Natural killer cell (primary cell): ENCODE measurements at regions not wholly inside any gene's neighbourhood (a gene's known extent, or its start where the extent isn't known, plus 50 kb on each side); places are given as distances from the start of the nearest gene placed in this dataset.

Experiments used
- ATAC-seq, 3 donors: fragments of 150-1000 bp in 2 of 3; fragments of 200-7000 bp in 1 of 3; cut with Tn5 transposase; 1 replicate in 1 of 3; 2 replicates in 2 of 3; pipeline ENCODE4 v1.10.0; 2021; ENCODE audit warnings: mild to moderate bottlenecking in 2 of 3, moderate library complexity in 2 of 3
- DNase-seq, 2 donors: peaks; one replicate each; pipeline versions ENCODE4 v3.0.0 to v3.0.0-alpha.2; 2013 to 2021; ENCODE audit warnings: mixed read lengths in 1 of 2
- H3K27ac ChIP-seq: one replicate; pipeline ENCODE4 v1.5.1; 2013; ENCODE audit warnings: mild to moderate bottlenecking, low read length
- H3K27me3 ChIP-seq: one replicate; pipeline ENCODE4 v1.6.1; 2013; ENCODE audit warnings: low read length; ENCODE audit not compliant: control insufficient read depth, insufficient read depth
- H3K36me3 ChIP-seq: one replicate; pipeline ENCODE4 v1.6.1; 2013; ENCODE audit warnings: low read length; ENCODE audit not compliant: control insufficient read depth, insufficient read depth
- H3K4me1 ChIP-seq: one replicate; pipeline ENCODE4 v1.6.1; 2013; ENCODE audit warnings: low read length; ENCODE audit not compliant: control insufficient read depth, insufficient read depth
- H3K4me3 ChIP-seq: one replicate; pipeline ENCODE4 v1.5.1; 2013; ENCODE audit warnings: low read length
- H3K9me3 ChIP-seq: one replicate; pipeline ENCODE4 v1.6.1; 2013; ENCODE audit warnings: low read length; ENCODE audit not compliant: control insufficient read depth, insufficient read depth
- H3K27ac Mint-ChIP-seq, 2 donors: one replicate each; pipeline ENCODE4 v1.8.0; 2022; ENCODE audit warnings: mild to moderate bottlenecking in 2 of 2, mixed read lengths in 2 of 2, moderate library complexity in 1 of 2
- H3K27me3 Mint-ChIP-seq, 2 donors: one replicate each; pipeline ENCODE4 v1.8.0; 2022; ENCODE audit warnings: low read depth in 2 of 2, mixed read lengths in 2 of 2
- H3K36me3 Mint-ChIP-seq: one replicate; pipeline ENCODE4 v1.8.0; 2022; ENCODE audit warnings: mixed read lengths
- H3K4me1 Mint-ChIP-seq, 2 donors: one replicate each; pipeline ENCODE4 v1.8.0; 2022; ENCODE audit warnings: mixed read lengths in 2 of 2
- H3K4me3 Mint-ChIP-seq: one replicate; pipeline ENCODE4 v1.8.0; 2022; ENCODE audit warnings: mild to moderate bottlenecking, moderate library complexity, mixed read lengths
- H3K9me3 Mint-ChIP-seq, 2 donors: one replicate each; pipeline ENCODE4 v1.8.0; 2022; ENCODE audit warnings: mixed read lengths in 2 of 2
- CTCF ChIP-seq: fragments of 200-600 bp; IDR thresholded peaks from one replicate; pipeline ENCODE4 v1.8.0; 2022; ENCODE audit warnings: antibody characterized with exemption
- WGBS: methylation state at CpG from one replicate; pipeline ENCODE4 v1.1.7; 2013; ENCODE audit warnings: missing lambda C conversion rate; ENCODE audit not compliant: insufficient coverage; 5-methylcytosine and 5-hydroxymethylcytosine counted together
- intact Hi-C: fragments of 100-400 bp; cut with micrococcal nuclease; formaldehyde crosslinking; loops from one replicate; pipeline ENCODE4 v1.14.2; 2022

DNA sequence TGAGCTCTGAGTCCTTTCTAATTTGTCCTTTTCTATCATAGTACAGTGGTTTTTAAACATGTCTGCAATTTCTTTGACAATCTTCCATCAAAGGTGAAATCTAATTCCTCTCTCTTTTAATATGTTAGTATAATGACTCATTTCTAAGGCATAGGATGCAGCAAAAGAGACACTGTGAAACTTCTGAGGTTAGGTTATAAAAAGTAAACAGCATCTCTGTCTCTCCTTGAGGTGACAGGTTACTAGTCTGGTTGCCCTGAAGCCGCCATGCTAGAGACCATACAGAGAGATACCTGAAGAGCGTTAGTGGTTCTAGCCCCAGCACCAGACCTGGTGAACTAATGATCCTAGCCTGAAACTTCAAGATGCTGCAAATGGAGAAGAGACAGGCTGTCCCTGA is 114.3 kb downstream of the PPM1A start:
- intact Hi-C loops, result no loop called here
- Mint-ChIP-seq H3K9me3 (no peaks in the 10 kb centered on the region), H3K4me3 (no peak overlapping the region), H3K27me3 (peaks cover 9 to 19% of the 10 kb centered on the region in 2 donors), H3K27ac (no peak overlapping the region), H3K36me3 (no peaks in the 10 kb centered on the region), H3K4me1 (no peaks in the 10 kb centered on the region)
- TF ChIP-seq CTCF, result no peak
- Histone ChIP-seq H3K27me3 (peaks cover 5% of the 10 kb centered on the region), H3K9me3 (no peaks in the 10 kb centered on the region), H3K27ac (no peak overlapping the region), H3K4me3 (no peak overlapping the region), H3K4me1 (no peaks in the 10 kb centered on the region), H3K36me3 (no peaks in the 10 kb centered on the region)
- ATAC-seq (no peak), DNase-seq (no peak)
- 94% methylated on average over 2 of the region's 2 CpGs for WGBS

- H3K9me3 Mint-ChIP-seq, result no peaks in the 10 kb centered on the region
- DNase-seq (no peak), ATAC-seq (no peak)
- TF ChIP-seq CTCF, result no peak
- no peaks in the 10 kb centered on the region for H3K36me3 Mint-ChIP-seq
- H3K27ac ChIP-seq, result no peak overlapping the region
- WGBS, result 80% methylated on average over 3 of the region's 3 CpGs
- H3K4me1 ChIP-seq, result no peaks in the 10 kb centered on the region
- peaks cover 5% of the 10 kb centered on the region for H3K27me3 ChIP-seq
- intact Hi-C loops, result no loop called here
- no peaks in the 10 kb centered on the region for H3K4me1 Mint-ChIP-seq
- H3K4me3 ChIP-seq, result no peak overlapping the region
- no peaks in the 10 kb centered on the region for H3K9me3 ChIP-seq
- H3K27me3 Mint-ChIP-seq, result peaks cover 9 to 20% of the 10 kb centered on the region in 2 donors
- no peak overlapping the region for H3K27ac Mint-ChIP-seq
- H3K4me3 Mint-ChIP-seq, result no peak overlapping the region
- H3K36me3 ChIP-seq, result no peaks in the 10 kb centered on the region
Observed at GRCh38 chr14:60363687-60364086, 114.7 kb downstream of the PPM1A start.

GRCh38 chr14:60381909-60382308 is 104.0 kb downstream of the C14orf39 start:
- no peak overlapping the region for H3K27ac Mint-ChIP-seq
- H3K27ac ChIP-seq, result no peak overlapping the region
- H3K4me1 Mint-ChIP-seq, result no peaks in the 10 kb centered on the region
- no peaks in the 10 kb centered on the region for H3K36me3 ChIP-seq
- DNase-seq (no peak), ATAC-seq (no peak)
- H3K36me3 Mint-ChIP-seq, result no peaks in the 10 kb centered on the region
- peaks cover 0 to 7% of the 10 kb centered on the region in 2 donors for H3K27me3 Mint-ChIP-seq
- peaks cover 0 to 2% of the 10 kb centered on the region in 2 donors for H3K9me3 Mint-ChIP-seq
- intact Hi-C loops, result no loop called here
- H3K4me3 Mint-ChIP-seq, result no peak overlapping the region
- no peak overlapping the region for H3K4me3 ChIP-seq
- H3K27me3 ChIP-seq, result no peaks in the 10 kb centered on the region
- TF ChIP-seq CTCF, result no peak
- 90% methylated on average over 10 of the region's 10 CpGs for WGBS
- H3K4me1 ChIP-seq, result no peaks in the 10 kb centered on the region
- H3K9me3 ChIP-seq, result no peaks in the 10 kb centered on the region
